ENCODE measurements at regions not wholly inside any gene's neighbourhood (a gene's known extent, or its start where the extent isn't known, plus 50 kb on each side); places are given as distances from the start of the nearest gene placed in this dataset.

GRCh38 chr5:175773534-175774070, 97.8 kb upstream of the CPLX2 start:
- no peak for TF ChIP-seq CTCF (IDR thresholded peaks at IDR 0.05; ENCODE audit: insufficient read depth in 1 of 2, low read depth in 1 of 2, low read length in 1 of 2, severe bottlenecking in 1 of 2, unreplicated experiment in 1 of 2)
- intact Hi-C loops (cut with micrococcal nuclease; ENCODE audit: unreplicated experiment), result no loop called here
- DNase-seq, result no peak
- Mint-ChIP-seq H3K27me3 (ENCODE audit: insufficient read depth, unreplicated experiment) (peaks cover 8% of the 10 kb centered on the region), H3K4me3 (ENCODE audit: unreplicated experiment) (no peak overlapping the region), H3K4me1 (ENCODE audit: low read depth, unreplicated experiment) (no peaks in the 10 kb centered on the region), H3K36me3 (ENCODE audit: insufficient read depth, unreplicated experiment) (no peaks in the 10 kb centered on the region), H3K27ac (ENCODE audit: unreplicated experiment) (no peak overlapping the region), H3K9me3 (ENCODE audit: unreplicated experiment) (no peaks in the 10 kb centered on the region)
- H3K27me3 ChIP-seq (replicated peaks; ENCODE audit: control insufficient read depth, insufficient read depth, low read length), result no peaks in the 10 kb centered on the region
- no peaks in the 10 kb centered on the region for H3K9me3 ChIP-seq
- no peak overlapping the region for H3K4me3 ChIP-seq (ENCODE audit: low read depth, low read length)
- H3K4me1 ChIP-seq, result no peaks in the 10 kb centered on the region
- ChIA-PET CTCF (no interaction called here), POLR2A (no interaction called here)
- no peaks in the 10 kb centered on the region for H3K36me3 ChIP-seq (ENCODE audit: control insufficient read depth, insufficient read depth, low read length)
- BruUV-seq (replicated peaks), result no TSS peak

GRCh38 chr5:175775416-175775815, 96.0 kb upstream of the CPLX2 start:
- H3K4me1 Mint-ChIP-seq (ENCODE audit: low read depth, unreplicated experiment), result no peaks in the 10 kb centered on the region
- Histone ChIP-seq H3K4me3 (ENCODE audit: low read depth, low read length) (no peak overlapping the region), H3K9me3 (no peaks in the 10 kb centered on the region), H3K27me3 (replicated peaks; ENCODE audit: control insufficient read depth, insufficient read depth, low read length) (no peaks in the 10 kb centered on the region), H3K36me3 (ENCODE audit: control insufficient read depth, insufficient read depth, low read length) (no peaks in the 10 kb centered on the region), H3K4me1 (no peaks in the 10 kb centered on the region)
- CTCF ChIA-PET, result no interaction called here
- no peaks in the 10 kb centered on the region for H3K36me3 Mint-ChIP-seq (ENCODE audit: insufficient read depth, unreplicated experiment)
- H3K27ac Mint-ChIP-seq (ENCODE audit: unreplicated experiment), result no peak overlapping the region
- POLR2A ChIA-PET, result no interaction called here
- H3K9me3 Mint-ChIP-seq (ENCODE audit: unreplicated experiment), result no peaks in the 10 kb centered on the region
- BruUV-seq (replicated peaks), result no TSS peak
- H3K27me3 Mint-ChIP-seq (ENCODE audit: insufficient read depth, unreplicated experiment), result peaks cover 6% of the 10 kb centered on the region
- DNase-seq, result no peak
- no peak overlapping the region for H3K4me3 Mint-ChIP-seq (ENCODE audit: unreplicated experiment)
- TF ChIP-seq CTCF (IDR thresholded peaks at IDR 0.05; ENCODE audit: insufficient read depth in 1 of 2, low read depth in 1 of 2, low read length in 1 of 2, severe bottlenecking in 1 of 2, unreplicated experiment in 1 of 2), result no peak
- intact Hi-C loops (cut with micrococcal nuclease; ENCODE audit: unreplicated experiment), result no loop called here

GRCh38 chr5:175778951-175779503, 92.4 kb upstream of the CPLX2 start:
- H3K9me3 ChIP-seq, result no peaks in the 10 kb centered on the region
- H3K27me3 ChIP-seq (replicated peaks; ENCODE audit: control insufficient read depth, insufficient read depth, low read length), result no peaks in the 10 kb centered on the region
- no peak overlapping the region for H3K4me3 Mint-ChIP-seq (ENCODE audit: unreplicated experiment)
- H3K36me3 Mint-ChIP-seq (ENCODE audit: insufficient read depth, unreplicated experiment), result no peaks in the 10 kb centered on the region
- H3K27me3 Mint-ChIP-seq (ENCODE audit: insufficient read depth, unreplicated experiment), result peaks cover 3% of the 10 kb centered on the region
- H3K4me1 ChIP-seq, result no peaks in the 10 kb centered on the region
- CTCF ChIA-PET, result no interaction called here
- H3K4me1 Mint-ChIP-seq (ENCODE audit: low read depth, unreplicated experiment), result no peaks in the 10 kb centered on the region
- no peak for DNase-seq
- no peaks in the 10 kb centered on the region for H3K9me3 Mint-ChIP-seq (ENCODE audit: unreplicated experiment)
- TF ChIP-seq CTCF (IDR thresholded peaks at IDR 0.05; ENCODE audit: insufficient read depth in 1 of 2, low read depth in 1 of 2, low read length in 1 of 2, severe bottlenecking in 1 of 2, unreplicated experiment in 1 of 2), result no peak
- intact Hi-C loops (cut with micrococcal nuclease; ENCODE audit: unreplicated experiment), result no loop called here
- POLR2A ChIA-PET, result no interaction called here
- H3K36me3 ChIP-seq (ENCODE audit: control insufficient read depth, insufficient read depth, low read length), result no peaks in the 10 kb centered on the region
- no peak overlapping the region for H3K27ac Mint-ChIP-seq (ENCODE audit: unreplicated experiment)
- H3K4me3 ChIP-seq (ENCODE audit: low read depth, low read length), result no peak overlapping the region
- BruUV-seq (replicated peaks), result no TSS peak

All from Caco-2 (cell line).